A673 (cell line): ENCODE measurements at regions not wholly inside any gene's neighbourhood (a gene's known extent, or its start where the extent isn't known, plus 50 kb on each side); places are given as distances from the start of the nearest gene placed in this dataset.
"Not testable (repeated sequence)": the region's sequence is repeated elsewhere in the genome, so short reads cannot be mapped to it uniquely, and the experiment has no call there.

Experiments
- BruUV-seq: library from RNA; stranded (reverse); fragments of 400-500 nt; replicated peaks from 2 replicates; lab custom pipeline; 2021; lab: Mats Ljungman, UMichigan
- CTCF ChIA-PET: fragments of 300-600 bp; sonication (Branson Sonifier 250); formaldehyde crosslinking; loops from one replicate; lab custom pipeline; 2022; ENCODE audit warnings: antibody characterized with exemption; lab: Charles Lee
- POLR2A ChIA-PET: fragments of 300-600 bp; sonication (Branson Sonifier 250); formaldehyde crosslinking; loops from one replicate; lab custom pipeline; 2022; ENCODE audit warnings: antibody characterized with exemption; ENCODE audit not compliant: low non-redundant PET; lab: Charles Lee
- DNase-seq: peaks from one replicate; pipeline ENCODE4 v3.0.0-alpha.2; 2015; ENCODE audit warnings: low spot score
- H3K27ac ChIP-seq: fragments of 200-600 bp; sonication (generic); 2 replicates; pipeline ENCODE4 v1.5.1; 2016; ENCODE audit warnings: mixed run types, low read depth, mild to moderate bottlenecking, mixed read lengths, antibody characterized with exemption, low read length; ENCODE audit not compliant: poor library complexity, severe bottlenecking
- H3K27me3 ChIP-seq: fragments of 200-600 bp; sonication (generic); replicated peaks from 2 replicates; pipeline ENCODE4 v1.6.1; 2017; ENCODE audit warnings: mixed run types, low read depth, mild to moderate bottlenecking, mixed read lengths, antibody characterized with exemption, low read length; ENCODE audit not compliant: insufficient read depth, poor library complexity
- H3K36me3 ChIP-seq: fragments of 200-600 bp; sonication (generic); 2 replicates; pipeline ENCODE4 v1.6.1; 2016; ENCODE audit warnings: mixed run types, mild to moderate bottlenecking, mixed read lengths, antibody characterized with exemption, low read length; ENCODE audit not compliant: insufficient read depth, poor library complexity, severe bottlenecking
- H3K4me1 ChIP-seq: fragments of 200-600 bp; sonication (generic); 2 replicates; pipeline ENCODE4 v1.6.1; 2017; ENCODE audit warnings: mixed run types, mild to moderate bottlenecking, mixed read lengths, antibody characterized with exemption, low read length; ENCODE audit not compliant: insufficient read depth, poor library complexity, severe bottlenecking
- H3K4me3 ChIP-seq: fragments of 200-600 bp; sonication (generic); 2 replicates; pipeline ENCODE4 v1.5.1; 2016; ENCODE audit warnings: low read depth, mixed run types, mild to moderate bottlenecking, mixed read lengths, low read length; ENCODE audit not compliant: poor library complexity, severe bottlenecking
- H3K9me3 ChIP-seq: fragments of 200-600 bp; sonication (generic); 2 replicates; pipeline ENCODE4 v1.6.1; 2016; ENCODE audit warnings: mixed run types, low read depth, mild to moderate bottlenecking, mixed read lengths, antibody characterized with exemption, low read length; ENCODE audit not compliant: poor library complexity, severe bottlenecking
- EZH2 ChIP-seq: fragments of 200-600 bp; sonication (generic); IDR thresholded peaks from 2 replicates; pipeline ENCODE4 v1.6.1; 2017; ENCODE audit warnings: borderline replicate concordance, low read depth, mild to moderate bottlenecking, mixed read lengths, antibody characterized with exemption, low read length; ENCODE audit not compliant: poor library complexity, severe bottlenecking
- intact Hi-C: fragments of 100-400 bp; cut with micrococcal nuclease; formaldehyde crosslinking; loops from one replicate; pipeline ENCODE4 v1.10.0; 2022; ENCODE audit not compliant: unreplicated experiment
- TF ChIP-seq, protein P1 (sequence below): fragments of 300-800, 200-600 bp; sonication (generic); conservative IDR thresholded peaks from 2 replicates; pipeline ENCODE4 v1.5.1; 2017; ENCODE audit warnings: low read depth, mild to moderate bottlenecking, antibody characterized with exemption, low read length, moderate library complexity, mixed read lengths

DNA sequence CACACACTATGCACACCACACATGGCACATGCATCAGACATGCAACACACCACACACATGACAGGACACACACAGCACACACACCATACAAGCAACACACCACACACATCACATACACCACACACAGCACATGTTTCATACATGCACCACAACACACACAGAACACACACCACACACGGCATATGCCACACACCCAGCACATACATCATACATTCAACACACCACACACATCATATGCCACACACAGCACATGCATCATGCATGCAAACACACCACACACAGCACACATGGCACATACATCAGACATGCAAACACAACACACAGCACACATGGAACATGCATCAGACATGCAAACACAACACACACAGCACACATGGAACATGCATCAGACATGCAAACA lies 80.7 kb upstream of the LRPAP1 start:
- Histone ChIP-seq H3K4me3 (no peak overlapping the region), H3K36me3 (no peaks in the 10 kb centered on the region), H3K27me3 (no peaks in the 10 kb centered on the region), H3K27ac (no peak overlapping the region), H3K4me1 (no peaks in the 10 kb centered on the region), H3K9me3 (no peaks in the 10 kb centered on the region)
- TF ChIP-seq, protein P1, sequence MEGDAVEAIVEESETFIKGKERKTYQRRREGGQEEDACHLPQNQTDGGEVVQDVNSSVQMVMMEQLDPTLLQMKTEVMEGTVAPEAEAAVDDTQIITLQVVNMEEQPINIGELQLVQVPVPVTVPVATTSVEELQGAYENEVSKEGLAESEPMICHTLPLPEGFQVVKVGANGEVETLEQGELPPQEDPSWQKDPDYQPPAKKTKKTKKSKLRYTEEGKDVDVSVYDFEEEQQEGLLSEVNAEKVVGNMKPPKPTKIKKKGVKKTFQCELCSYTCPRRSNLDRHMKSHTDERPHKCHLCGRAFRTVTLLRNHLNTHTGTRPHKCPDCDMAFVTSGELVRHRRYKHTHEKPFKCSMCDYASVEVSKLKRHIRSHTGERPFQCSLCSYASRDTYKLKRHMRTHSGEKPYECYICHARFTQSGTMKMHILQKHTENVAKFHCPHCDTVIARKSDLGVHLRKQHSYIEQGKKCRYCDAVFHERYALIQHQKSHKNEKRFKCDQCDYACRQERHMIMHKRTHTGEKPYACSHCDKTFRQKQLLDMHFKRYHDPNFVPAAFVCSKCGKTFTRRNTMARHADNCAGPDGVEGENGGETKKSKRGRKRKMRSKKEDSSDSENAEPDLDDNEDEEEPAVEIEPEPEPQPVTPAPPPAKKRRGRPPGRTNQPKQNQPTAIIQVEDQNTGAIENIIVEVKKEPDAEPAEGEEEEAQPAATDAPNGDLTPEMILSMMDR: no peak
- TF ChIP-seq EZH2: no peak
- intact Hi-C loops: no loop called here
- no TSS peak for BruUV-seq
- DNase-seq: no peak
- POLR2A ChIA-PET: no interaction called here
- CTCF ChIA-PET: no interaction called here

DNA sequence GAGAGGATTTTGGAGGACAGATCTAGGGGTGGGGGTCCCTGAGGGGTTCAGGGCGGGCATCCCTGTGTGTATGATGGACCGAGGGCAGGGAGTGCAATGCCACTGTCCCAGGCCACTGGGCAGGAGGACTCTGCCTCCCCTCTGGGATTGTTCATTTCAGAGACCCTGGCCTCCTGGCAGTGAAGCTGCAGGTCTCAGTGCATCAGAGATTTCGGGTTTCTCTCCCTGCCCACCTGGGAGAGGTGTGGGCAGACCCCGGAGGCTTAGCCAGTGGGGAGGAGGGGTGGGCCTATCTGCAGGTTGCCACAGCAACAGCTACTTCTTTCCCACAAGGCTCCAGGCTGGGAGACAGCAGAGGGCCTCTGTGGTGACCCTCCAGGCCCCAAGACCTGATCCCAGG lies 80.1 kb upstream of the LRPAP1 start:
- no peak overlapping the region for H3K27ac ChIP-seq
- CTCF ChIA-PET: no interaction called here
- no peaks in the 10 kb centered on the region for H3K9me3 ChIP-seq
- H3K4me1 ChIP-seq: no peaks in the 10 kb centered on the region
- TF ChIP-seq, protein P1: no peak
- no peak for TF ChIP-seq EZH2
- BruUV-seq: no TSS peak
- H3K36me3 ChIP-seq: no peaks in the 10 kb centered on the region
- no peak for DNase-seq
- no peak overlapping the region for H3K4me3 ChIP-seq
- POLR2A ChIA-PET: no interaction called here
- intact Hi-C loops: no loop called here
- no peaks in the 10 kb centered on the region for H3K27me3 ChIP-seq

DNA sequence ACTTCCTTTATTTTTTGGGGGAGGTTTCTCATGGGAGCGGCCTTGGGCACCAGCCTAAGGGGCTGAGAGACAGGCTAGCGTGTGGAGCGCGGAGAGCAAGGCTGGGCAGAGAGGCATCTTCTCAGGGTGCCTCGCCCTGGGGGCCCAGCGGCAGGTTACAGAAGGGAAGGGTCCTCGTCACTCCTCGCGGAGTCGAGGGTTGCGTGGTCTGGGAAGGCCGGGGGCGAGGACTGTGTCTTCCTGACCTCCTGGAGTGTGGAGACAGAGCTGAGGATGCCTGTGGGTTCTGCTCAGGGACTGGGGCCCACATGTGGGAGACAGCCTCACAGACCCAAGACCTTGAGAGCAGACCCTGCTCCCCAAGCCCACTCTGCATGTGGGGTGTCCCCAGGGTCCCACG lies 79.6 kb upstream of the LRPAP1 start:
- intact Hi-C loops: no loop called here
- CTCF ChIA-PET: no interaction called here
- TF ChIP-seq, protein P1: no peak
- TF ChIP-seq EZH2: no peak
- H3K9me3 ChIP-seq: no peaks in the 10 kb centered on the region
- no peaks in the 10 kb centered on the region for H3K27me3 ChIP-seq
- BruUV-seq: no TSS peak
- H3K27ac ChIP-seq: no peak overlapping the region
- no peak for DNase-seq
- no peak overlapping the region for H3K4me3 ChIP-seq
- no peaks in the 10 kb centered on the region for H3K36me3 ChIP-seq
- no peaks in the 10 kb centered on the region for H3K4me1 ChIP-seq
- POLR2A ChIA-PET: no interaction called here

DNA sequence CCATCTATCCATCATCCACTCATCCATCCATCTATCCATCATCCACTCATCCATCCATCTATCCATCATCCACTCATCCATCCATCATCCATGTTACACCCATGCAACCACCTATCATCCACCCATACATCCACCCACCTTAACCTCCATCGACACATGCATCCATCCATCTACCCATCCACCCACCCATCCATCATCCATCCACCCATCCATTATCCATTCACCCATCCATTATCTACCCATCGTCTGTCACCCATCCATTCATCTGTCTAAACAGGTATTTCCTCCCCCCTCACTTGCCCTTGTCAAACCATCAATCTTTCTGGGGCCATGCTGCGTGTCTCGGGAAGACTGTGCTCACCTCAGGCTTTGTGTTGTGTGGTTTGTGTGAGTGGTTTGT lies 78.6 kb upstream of the LRPAP1 start:
- H3K4me1 ChIP-seq, H3K4me3 ChIP-seq, H3K9me3 ChIP-seq, POLR2A ChIA-PET, H3K27me3 ChIP-seq, H3K27ac ChIP-seq, intact Hi-C loops, DNase-seq, CTCF ChIA-PET, H3K36me3 ChIP-seq, BruUV-seq: not testable (repeated sequence)

DNA sequence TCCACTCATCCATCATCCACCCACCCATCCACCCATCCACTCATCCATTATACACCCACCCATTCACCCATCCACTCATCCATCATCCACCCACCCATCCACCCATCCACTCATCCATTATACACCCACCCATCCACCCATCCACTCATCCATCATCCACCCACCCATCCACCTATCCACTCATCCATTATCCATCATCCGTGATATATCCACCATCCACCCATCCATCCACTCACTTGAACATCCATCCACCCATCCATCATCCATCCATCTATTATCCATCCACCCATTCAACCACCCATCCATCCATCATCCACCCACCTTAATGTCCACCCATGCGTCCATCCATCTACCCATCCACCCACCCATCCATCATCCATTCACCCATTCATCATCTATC lies 77.7 kb upstream of the LRPAP1 start:
- H3K36me3 ChIP-seq, H3K27me3 ChIP-seq, DNase-seq, H3K9me3 ChIP-seq, intact Hi-C loops, CTCF ChIA-PET, H3K4me1 ChIP-seq, H3K27ac ChIP-seq, H3K4me3 ChIP-seq, BruUV-seq, POLR2A ChIA-PET: not testable (repeated sequence)
